HAP-1 (cell line): ENCODE measurements at regions not wholly inside any gene's neighbourhood (a gene's known extent, or its start where the extent isn't known, plus 50 kb on each side); places are given as distances from the start of the nearest gene placed in this dataset.

Experiments used
- DNase-seq, 2 experiments: peaks; one replicate each; pipeline ENCODE4 v3.0.0-alpha.2; 2016 to 2020; ENCODE audit warnings: low spot score in 2 of 2
- H3K27me3 ChIP-seq: fragments of 250-450 bp; sonication (Bioruptor Pico); 2 replicates; pipeline ENCODE4 v1.5.1; 2020; ENCODE audit warnings: low read depth, mild to moderate bottlenecking, moderate library complexity
- H3K36me3 ChIP-seq: fragments of 250-450 bp; sonication (Bioruptor Pico); replicated peaks from 2 replicates; pipeline ENCODE4 v1.5.1; 2020; ENCODE audit warnings: mild to moderate bottlenecking
- H3K4me1 ChIP-seq: fragments of 250-450 bp; sonication (Bioruptor Pico); 2 replicates; pipeline ENCODE4 v1.5.1; 2020; ENCODE audit warnings: mild to moderate bottlenecking
- H3K4me3 ChIP-seq: fragments of 250-450 bp; sonication (Bioruptor Pico); 2 replicates; pipeline ENCODE4 v1.5.1; 2020; ENCODE audit warnings: mild to moderate bottlenecking, moderate library complexity
- H3K9me3 ChIP-seq: fragments of 250-450 bp; sonication (Bioruptor Pico); 2 replicates; pipeline ENCODE4 v1.5.1; 2020; ENCODE audit warnings: mild to moderate bottlenecking, moderate library complexity
- in situ Hi-C: fragments of 300-500 bp; cut with MboI; formaldehyde crosslinking; loops from 3 replicates; pipeline ENCODE4 v1.14.3; 2020; ENCODE audit warnings: low sequenced_read_pairs, inconsistent platforms, mixed read lengths

GRCh38 chrX:39816871-39817731 lies 280.7 kb downstream of the BCOR start:
- Histone ChIP-seq H3K4me3 (no peak overlapping the region), H3K9me3 (no peaks in the 10 kb centered on the region; the same call in 1 of the 2 replicates), H3K36me3 (no peaks in the 10 kb centered on the region), H3K4me1 (peaks cover 18% of the 10 kb centered on the region), H3K27me3 (no peaks in the 10 kb centered on the region)
- peak; percentile 82 for DNase-seq
- in situ Hi-C loops = no loop called here

- in situ Hi-C loops = no loop called here
- Histone ChIP-seq H3K9me3 (no peaks in the 10 kb centered on the region; the same call in 1 of the 2 replicates), H3K36me3 (no peaks in the 10 kb centered on the region), H3K4me3 (no peak overlapping the region), H3K4me1 (peaks cover 18% of the 10 kb centered on the region), H3K27me3 (no peaks in the 10 kb centered on the region)
- DNase-seq = no peak
Observed at GRCh38 chrX:39817754-39818470, 279.8 kb downstream of the BCOR start.

- H3K4me1 ChIP-seq = peaks cover 18% of the 10 kb centered on the region
- in situ Hi-C loops = no loop called here
- no peaks in the 10 kb centered on the region for H3K36me3 ChIP-seq
- no peaks in the 10 kb centered on the region for H3K27me3 ChIP-seq
- no peak overlapping the region for H3K4me3 ChIP-seq
- H3K9me3 ChIP-seq = no peaks in the 10 kb centered on the region; the same call in 1 of the 2 replicates
- DNase-seq = no peak
Observed at GRCh38 chrX:39818750-39819149, 279.0 kb downstream of the BCOR start.

- in situ Hi-C loops = no loop called here
- no peaks in the 10 kb centered on the region for H3K27me3 ChIP-seq
- H3K9me3 ChIP-seq = no peaks in the 10 kb centered on the region; the same call in 1 of the 2 replicates
- H3K4me3 ChIP-seq = no peak overlapping the region
- DNase-seq = no peak
- H3K4me1 ChIP-seq = peaks cover 18% of the 10 kb centered on the region
- H3K36me3 ChIP-seq = no peaks in the 10 kb centered on the region
Observed at GRCh38 chrX:39819921-39820849, 277.6 kb downstream of the BCOR start.

GRCh38 chrX:39820938-39821708 lies 276.6 kb downstream of the BCOR start:
- DNase-seq = peak; percentile 15 to 69
- H3K36me3 ChIP-seq = no peaks in the 10 kb centered on the region
- peaks cover 17% of the 10 kb centered on the region for H3K4me1 ChIP-seq
- no peaks in the 10 kb centered on the region; the same call in 1 of the 2 replicates for H3K9me3 ChIP-seq
- no peaks in the 10 kb centered on the region for H3K27me3 ChIP-seq
- H3K4me3 ChIP-seq = peak overlapping the region; percentile 30
- in situ Hi-C loops = no loop called here

GRCh38 chrX:39821709-39822095 lies 276.1 kb downstream of the BCOR start:
- in situ Hi-C loops = no loop called here
- H3K9me3 ChIP-seq = no peaks in the 10 kb centered on the region; the same call in 1 of the 2 replicates
- no peaks in the 10 kb centered on the region for H3K36me3 ChIP-seq
- no peak for DNase-seq
- H3K4me3 ChIP-seq = no peak overlapping the region
- peaks cover 12% of the 10 kb centered on the region for H3K4me1 ChIP-seq
- no peaks in the 10 kb centered on the region for H3K27me3 ChIP-seq

- Histone ChIP-seq H3K9me3 (no peaks in the 10 kb centered on the region; the same call in 1 of the 2 replicates), H3K27me3 (no peaks in the 10 kb centered on the region), H3K4me1 (peaks cover 6% of the 10 kb centered on the region), H3K36me3 (no peaks in the 10 kb centered on the region), H3K4me3 (no peak overlapping the region)
- no peak for DNase-seq
- in situ Hi-C loops = no loop called here
Observed at GRCh38 chrX:39822133-39822748, 275.5 kb downstream of the BCOR start.

GRCh38 chrX:39823424-39823823 lies 274.3 kb downstream of the BCOR start:
- Histone ChIP-seq H3K9me3 (no peaks in the 10 kb centered on the region; the same call in 1 of the 2 replicates), H3K4me3 (no peak overlapping the region), H3K4me1 (no peaks in the 10 kb centered on the region), H3K27me3 (no peaks in the 10 kb centered on the region), H3K36me3 (no peaks in the 10 kb centered on the region)
- DNase-seq = no peak
- in situ Hi-C loops = no loop called here

- no peaks in the 10 kb centered on the region for H3K27me3 ChIP-seq
Observed at GRCh38 chrX:39823854-39824253, 273.9 kb downstream of the BCOR start.

GRCh38 chrX:39826813-39827543 lies 270.8 kb downstream of the BCOR start:
- no peaks in the 10 kb centered on the region; the same call in 1 of the 2 replicates for H3K9me3 ChIP-seq

More at GRCh38 chrX:39823854-39824253, 273.9 kb downstream of the BCOR start:
- in situ Hi-C loops = no loop called here
- DNase-seq = no peak
- H3K9me3 ChIP-seq = no peaks in the 10 kb centered on the region; the same call in 1 of the 2 replicates
- H3K36me3 ChIP-seq = no peaks in the 10 kb centered on the region
- no peak overlapping the region for H3K4me3 ChIP-seq
- H3K4me1 ChIP-seq = no peaks in the 10 kb centered on the region

GRCh38 chrX:39827951-39828350 lies 269.8 kb downstream of the BCOR start:
- DNase-seq = no peak
- Histone ChIP-seq H3K9me3 (no peaks in the 10 kb centered on the region), H3K4me3 (no peak overlapping the region), H3K4me1 (no peaks in the 10 kb centered on the region), H3K36me3 (no peaks in the 10 kb centered on the region), H3K27me3 (no peaks in the 10 kb centered on the region)
- in situ Hi-C loops = no loop called here

More at GRCh38 chrX:39826813-39827543, 270.8 kb downstream of the BCOR start:
- DNase-seq = no peak
- Histone ChIP-seq H3K4me1 (no peaks in the 10 kb centered on the region), H3K27me3 (no peaks in the 10 kb centered on the region), H3K4me3 (no peak overlapping the region), H3K36me3 (no peaks in the 10 kb centered on the region)
- in situ Hi-C loops = no loop called here

GRCh38 chrX:39828971-39829370 lies 268.8 kb downstream of the BCOR start:
- no peaks in the 10 kb centered on the region for H3K9me3 ChIP-seq
- H3K27me3 ChIP-seq = no peaks in the 10 kb centered on the region
- no peaks in the 10 kb centered on the region for H3K36me3 ChIP-seq
- H3K4me3 ChIP-seq = no peak overlapping the region
- in situ Hi-C loops = no loop called here
- H3K4me1 ChIP-seq = no peaks in the 10 kb centered on the region
- DNase-seq = no peak
